ENCODE measurements at regions not wholly inside any gene's neighbourhood (a gene's known extent, or its start where the extent isn't known, plus 50 kb on each side); places are given as distances from the start of the nearest gene placed in this dataset.

DNA sequence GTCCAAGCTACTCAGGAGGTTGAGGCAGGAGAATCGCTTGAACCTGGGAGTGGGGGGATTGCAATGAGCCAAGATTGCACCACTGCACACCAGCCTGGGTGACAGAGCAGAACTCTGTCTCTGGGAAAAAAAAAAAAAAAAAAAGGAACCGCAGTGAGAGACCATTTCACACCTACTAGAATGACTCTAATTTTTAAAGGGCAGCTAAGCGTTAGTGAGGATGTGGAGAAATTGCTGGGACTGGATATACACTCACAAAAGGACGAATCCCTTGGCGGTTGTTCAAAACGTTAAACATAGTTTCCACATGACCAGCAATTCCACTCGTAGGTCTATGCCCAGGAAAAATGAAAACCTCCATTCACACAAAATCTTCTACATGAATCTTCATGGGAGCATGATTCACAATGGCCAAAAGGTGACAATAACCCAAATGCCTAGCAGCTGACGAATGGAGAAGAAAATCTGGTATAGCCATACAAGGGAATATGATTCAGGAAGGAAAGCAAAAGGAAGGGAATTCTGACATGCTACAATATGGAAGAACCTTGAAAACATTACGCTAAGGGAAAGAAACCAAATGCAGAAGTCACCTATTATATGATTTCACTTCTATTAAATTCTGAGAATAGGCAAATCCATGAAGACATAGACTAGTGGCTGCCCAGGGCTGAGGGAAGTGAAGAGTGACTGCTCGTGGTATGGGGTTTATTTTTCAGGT, 127.0 kb downstream of the CHSY1 start:
- DNase-seq, result no peak

DNA sequence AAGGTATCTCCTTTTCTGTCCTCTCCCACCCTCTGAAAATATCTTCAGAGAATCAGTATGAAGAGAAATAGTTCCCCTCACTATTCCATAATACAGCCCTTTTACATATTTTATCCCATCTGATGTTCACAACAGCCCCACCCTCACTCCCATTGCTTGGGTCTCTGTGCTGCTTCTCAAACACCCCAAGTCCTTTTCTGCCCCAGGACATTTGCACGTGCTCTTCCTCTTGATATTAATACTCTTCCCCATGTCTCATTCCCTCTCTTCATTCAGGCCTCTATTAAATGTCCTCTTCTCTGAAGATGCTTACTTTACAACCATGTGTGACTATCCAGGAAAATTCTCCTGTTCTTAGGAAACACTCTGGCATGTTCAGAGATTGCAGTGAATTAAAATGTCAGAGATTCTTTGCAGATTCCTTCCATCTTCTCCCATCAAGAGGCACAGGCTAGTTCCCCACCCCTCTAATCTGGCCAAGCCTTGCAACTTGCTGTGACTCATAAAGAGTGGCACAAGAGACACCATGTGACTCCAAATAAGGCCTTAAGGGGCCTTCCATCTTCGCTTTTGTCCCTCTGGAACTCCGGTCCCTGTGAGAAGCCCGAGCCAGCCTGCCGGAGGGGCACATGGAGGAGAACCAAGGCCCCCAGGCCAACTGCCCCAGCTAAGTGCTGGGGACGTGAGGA, 128.5 kb downstream of the CHSY1 start:
- DNase-seq, result no peak

DNA sequence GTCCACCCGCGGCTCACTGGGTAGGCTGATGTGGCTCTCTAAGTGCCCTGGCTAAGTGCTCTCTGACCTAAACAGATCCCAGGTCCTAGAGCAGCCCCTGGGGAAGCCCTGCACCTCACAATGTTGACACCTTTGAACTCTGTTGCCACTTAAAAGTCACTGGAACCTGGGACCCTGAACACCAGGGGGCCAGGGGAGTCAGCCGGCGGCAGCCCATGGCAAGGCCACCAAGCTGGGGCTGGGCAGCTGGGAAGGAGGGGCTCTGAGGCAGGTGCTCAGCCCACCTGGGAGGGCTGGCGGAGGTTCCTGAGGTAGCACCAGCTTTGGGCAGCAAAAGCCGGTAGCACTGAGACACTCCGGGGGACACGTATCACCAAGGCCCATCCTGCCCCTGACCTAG, 129.0 kb downstream of the CHSY1 start:
- no peak for DNase-seq

DNA sequence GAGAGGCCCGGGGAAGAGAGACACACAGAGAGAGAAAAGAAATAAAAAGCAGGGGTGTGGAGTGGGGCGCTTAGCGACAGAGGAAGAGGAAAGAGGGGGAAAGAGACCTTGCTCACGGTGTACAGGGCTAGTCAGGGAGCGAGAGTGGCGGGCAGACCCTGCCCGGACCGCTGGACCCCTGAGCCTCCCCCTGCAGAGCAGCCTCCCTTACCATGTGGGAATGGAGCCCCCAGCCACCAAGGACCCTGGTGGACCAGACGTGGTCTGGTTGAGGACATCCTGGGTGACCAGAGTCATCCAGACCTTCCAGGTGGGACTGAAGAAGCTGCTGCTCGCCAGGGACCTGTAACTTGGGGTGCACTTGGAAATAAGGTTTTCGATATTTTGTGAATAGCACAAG, 129.6 kb downstream of the CHSY1 start:
- DNase-seq, result no peak

DNA sequence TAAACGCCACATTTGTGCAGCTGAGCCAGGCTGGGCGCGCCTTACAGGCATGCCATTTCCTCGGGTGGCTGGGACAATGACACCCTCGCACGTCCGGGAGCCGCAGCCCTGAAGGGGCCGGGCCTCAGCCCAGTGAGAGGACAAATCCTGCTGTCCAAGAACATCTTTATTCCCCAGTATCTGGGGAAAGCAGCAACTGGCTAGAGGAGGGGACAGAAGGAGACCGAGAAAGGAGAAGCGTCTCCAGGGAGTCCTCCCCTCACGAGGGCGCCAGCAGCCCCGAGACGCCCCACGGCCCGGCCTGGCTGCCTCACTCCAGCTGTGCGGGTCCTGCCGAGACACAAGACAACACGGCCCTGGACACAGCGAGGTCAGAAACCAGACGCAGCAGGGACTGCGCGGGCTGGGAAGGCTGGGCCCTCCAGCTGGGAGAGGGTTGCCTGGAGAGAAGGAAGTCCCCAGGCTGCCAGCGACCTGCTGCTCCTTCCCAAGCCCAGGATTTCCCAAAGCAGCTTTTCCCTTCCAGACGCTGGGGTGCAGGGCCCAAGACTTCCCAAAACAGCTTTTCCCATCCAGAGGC, 130.2 kb downstream of the CHSY1 start:
- DNase-seq, result peak; percentile 61 to 65

DNA sequence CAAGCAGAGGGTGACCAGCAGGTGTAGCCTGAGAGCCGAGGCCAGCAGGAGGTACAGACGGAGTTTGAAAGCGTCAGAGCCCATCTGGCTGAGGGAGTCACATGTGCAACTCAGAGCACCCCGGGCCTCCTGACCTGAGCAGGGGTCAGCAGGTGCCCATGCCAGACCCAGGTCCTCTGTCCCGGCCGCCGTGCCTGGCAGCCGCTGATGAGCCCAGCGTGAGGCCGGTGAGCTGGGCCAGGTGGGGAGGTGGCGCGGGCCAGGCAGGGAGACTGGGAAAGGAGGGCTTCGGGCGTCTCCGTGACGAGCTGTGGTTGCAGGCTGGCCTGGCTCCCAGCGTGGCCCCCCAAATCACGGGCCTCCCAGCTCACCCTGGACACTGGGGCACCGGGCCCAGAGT, 130.9 kb downstream of the CHSY1 start:
- no peak for DNase-seq

- DNase-seq, result no peak
These were observed 131.4 kb downstream of the CHSY1 start for GRCh38 chr15:101120473-101120872.

Measured in activated T-cell treated with anti-CD3 and anti-CD28 coated beads, Interleukin-2, amount 50 U/mL, for 48 hours (primary cell).